ENCODE measurements at regions not wholly inside any gene's neighbourhood (a gene's known extent, or its start where the extent isn't known, plus 50 kb on each side); places are given as distances from the start of the nearest gene placed in this dataset.
"Not testable (repeated sequence)": the region's sequence is repeated elsewhere in the genome, so short reads cannot be mapped to it uniquely, and the experiment has no call there.

DNA sequence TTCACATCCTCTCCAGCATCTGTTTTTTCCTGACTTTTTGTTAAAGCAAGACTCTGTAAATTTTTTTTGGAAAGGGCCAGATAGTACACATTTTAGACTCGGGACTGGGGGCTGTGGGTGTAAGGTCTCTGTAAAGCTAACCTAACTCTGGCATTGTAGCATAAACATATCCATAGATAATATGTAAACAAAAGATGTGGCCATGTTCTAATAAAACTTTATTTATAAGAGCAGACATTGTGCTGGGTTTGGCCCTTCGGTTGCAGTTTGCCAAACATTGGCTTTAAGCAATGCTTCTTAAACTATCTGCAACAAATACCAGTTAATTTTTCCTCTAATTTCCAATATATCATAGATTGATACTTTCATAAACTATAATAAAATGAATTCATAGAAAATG is 605.2 kb downstream of the EBF1 start:
- DNase-seq (no peak), ATAC-seq (ENCODE audit: insufficient read depth, low FRiP score) (no peak)
- Histone ChIP-seq H3K4me1 (ENCODE audit: control insufficient read depth in 5 of 5, insufficient read depth in 5 of 5, low read length in 5 of 5) (peaks cover 0 to 4% (median 0%) of the 10 kb centered on the region in 5 donors), H3K27ac (ENCODE audit: low read depth in 1 of 2, low read length in 1 of 2) (no peak overlapping the region), H3K36me3 (ENCODE audit: control insufficient read depth in 4 of 4, insufficient read depth in 4 of 4, low read length in 4 of 4) (no peaks in the 10 kb centered on the region), H3K27me3 (ENCODE audit: control insufficient read depth in 3 of 3, insufficient read depth in 3 of 3, low read length in 2 of 3) (no peaks in the 10 kb centered on the region), H3K9ac (ENCODE audit: insufficient read depth in 1 of 2, low read length in 2 of 2) (no peak overlapping the region), H3K9me3 (ENCODE audit: control insufficient read depth in 4 of 4, insufficient read depth in 3 of 4, low read length in 3 of 4) (no peaks in the 10 kb centered on the region), H3K4me3 (no peak overlapping the region)
- WGBS, 2 donors: 94% methylated on average over 2 of the region's 2 CpGs
- TF ChIP-seq, protein P1, sequence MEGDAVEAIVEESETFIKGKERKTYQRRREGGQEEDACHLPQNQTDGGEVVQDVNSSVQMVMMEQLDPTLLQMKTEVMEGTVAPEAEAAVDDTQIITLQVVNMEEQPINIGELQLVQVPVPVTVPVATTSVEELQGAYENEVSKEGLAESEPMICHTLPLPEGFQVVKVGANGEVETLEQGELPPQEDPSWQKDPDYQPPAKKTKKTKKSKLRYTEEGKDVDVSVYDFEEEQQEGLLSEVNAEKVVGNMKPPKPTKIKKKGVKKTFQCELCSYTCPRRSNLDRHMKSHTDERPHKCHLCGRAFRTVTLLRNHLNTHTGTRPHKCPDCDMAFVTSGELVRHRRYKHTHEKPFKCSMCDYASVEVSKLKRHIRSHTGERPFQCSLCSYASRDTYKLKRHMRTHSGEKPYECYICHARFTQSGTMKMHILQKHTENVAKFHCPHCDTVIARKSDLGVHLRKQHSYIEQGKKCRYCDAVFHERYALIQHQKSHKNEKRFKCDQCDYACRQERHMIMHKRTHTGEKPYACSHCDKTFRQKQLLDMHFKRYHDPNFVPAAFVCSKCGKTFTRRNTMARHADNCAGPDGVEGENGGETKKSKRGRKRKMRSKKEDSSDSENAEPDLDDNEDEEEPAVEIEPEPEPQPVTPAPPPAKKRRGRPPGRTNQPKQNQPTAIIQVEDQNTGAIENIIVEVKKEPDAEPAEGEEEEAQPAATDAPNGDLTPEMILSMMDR (IDR thresholded peaks at IDR 0.05; ENCODE audit: control extremely low read depth, extremely low read depth): no peak

DNA sequence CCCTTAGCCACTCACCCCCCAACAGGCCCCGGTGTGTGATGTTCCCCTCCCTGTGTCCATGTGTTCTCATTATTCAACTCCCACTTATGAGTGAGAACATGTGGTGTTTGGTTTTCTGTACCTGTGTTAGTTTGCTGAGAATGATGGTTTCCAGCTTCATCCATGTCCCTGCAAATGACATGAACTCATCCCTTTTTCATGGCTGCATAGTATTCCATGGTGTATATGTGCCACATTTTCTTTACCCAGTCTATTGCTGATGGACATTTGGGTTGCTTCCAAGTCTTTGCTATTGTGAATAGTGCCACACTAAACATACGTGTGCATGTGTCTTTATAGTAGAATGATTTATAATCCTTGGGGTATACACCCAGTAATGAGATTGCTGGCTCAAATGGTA is 605.7 kb downstream of the EBF1 start:
- not testable (repeated sequence) for H3K9me3 ChIP-seq (ENCODE audit: control insufficient read depth in 4 of 4, insufficient read depth in 3 of 4, low read length in 3 of 4); H3K9ac ChIP-seq (ENCODE audit: insufficient read depth in 1 of 2, low read length in 2 of 2); ATAC-seq (ENCODE audit: insufficient read depth, low FRiP score); H3K27me3 ChIP-seq (ENCODE audit: control insufficient read depth in 3 of 3, insufficient read depth in 3 of 3, low read length in 2 of 3); H3K27ac ChIP-seq (ENCODE audit: low read depth in 1 of 2, low read length in 1 of 2); H3K36me3 ChIP-seq (ENCODE audit: control insufficient read depth in 4 of 4, insufficient read depth in 4 of 4, low read length in 4 of 4); DNase-seq; H3K4me3 ChIP-seq; H3K4me1 ChIP-seq (ENCODE audit: control insufficient read depth in 5 of 5, insufficient read depth in 5 of 5, low read length in 5 of 5)
- 90 to 92% methylated on average over 2 of the region's 2 CpGs for WGBS, 2 donors

DNA sequence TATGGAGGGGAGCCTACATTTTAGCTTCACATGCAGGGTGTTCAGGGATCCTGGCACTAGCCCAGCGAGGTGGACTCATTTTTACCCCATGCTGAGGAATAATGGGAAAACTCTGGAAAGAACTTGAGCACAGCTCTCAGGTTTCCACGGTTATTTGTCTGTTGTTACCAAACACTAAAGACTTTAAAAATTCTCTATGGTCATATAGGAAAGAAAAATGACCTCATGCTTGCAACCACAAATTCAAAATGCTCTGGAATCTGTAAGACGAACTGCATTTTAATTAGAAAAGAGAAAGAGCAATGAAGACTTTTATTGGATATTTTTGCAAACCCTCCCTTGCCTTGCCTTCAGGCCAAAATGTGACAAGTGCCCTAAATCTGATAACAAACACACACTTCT is 606.9 kb downstream of the EBF1 start:
- ATAC-seq (ENCODE audit: insufficient read depth, low FRiP score) (no peak), DNase-seq (no peak)
- Histone ChIP-seq H3K9me3 (ENCODE audit: control insufficient read depth in 4 of 4, insufficient read depth in 3 of 4, low read length in 3 of 4) (no peaks in the 10 kb centered on the region), H3K9ac (ENCODE audit: insufficient read depth in 1 of 2, low read length in 2 of 2) (no peak overlapping the region), H3K4me1 (ENCODE audit: control insufficient read depth in 5 of 5, insufficient read depth in 5 of 5, low read length in 5 of 5) (peaks cover 0 to 1% (median 0%) of the 10 kb centered on the region in 5 donors), H3K27ac (ENCODE audit: low read depth in 1 of 2, low read length in 1 of 2) (no peak overlapping the region), H3K27me3 (ENCODE audit: control insufficient read depth in 3 of 3, insufficient read depth in 3 of 3, low read length in 2 of 3) (no peaks in the 10 kb centered on the region), H3K36me3 (ENCODE audit: control insufficient read depth in 4 of 4, insufficient read depth in 4 of 4, low read length in 4 of 4) (no peaks in the 10 kb centered on the region), H3K4me3 (no peak overlapping the region)
- WGBS, 2 donors: 75 to 89% methylated on average over 3 of the region's 3 CpGs
- TF ChIP-seq, protein P1 (IDR thresholded peaks at IDR 0.05; ENCODE audit: control extremely low read depth, extremely low read depth): no peak

DNA sequence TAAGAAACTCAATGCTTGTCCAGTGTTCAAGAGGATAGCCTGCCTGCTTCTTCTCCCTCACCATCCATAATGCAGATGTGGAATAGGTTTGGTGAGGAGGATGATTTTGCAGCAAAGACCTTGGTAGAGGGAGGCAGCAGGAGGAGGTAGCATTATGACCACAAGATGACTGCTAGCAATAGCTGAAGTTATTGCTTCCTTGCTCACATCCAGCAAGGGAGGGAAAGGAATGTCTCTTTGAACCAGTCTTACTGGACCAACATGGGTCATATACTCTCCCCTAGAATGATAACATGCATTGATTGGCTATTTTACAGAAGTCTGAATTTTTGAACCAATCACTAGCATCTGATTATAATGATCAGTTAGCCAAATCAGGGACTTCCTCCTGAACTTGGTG is 607.6 kb downstream of the EBF1 start:
- Histone ChIP-seq H3K9ac (ENCODE audit: insufficient read depth in 1 of 2, low read length in 2 of 2) (no peak overlapping the region), H3K9me3 (ENCODE audit: control insufficient read depth in 4 of 4, insufficient read depth in 3 of 4, low read length in 3 of 4) (no peaks in the 10 kb centered on the region), H3K4me3 (no peak overlapping the region), H3K27ac (ENCODE audit: low read depth in 1 of 2, low read length in 1 of 2) (no peak overlapping the region), H3K36me3 (ENCODE audit: control insufficient read depth in 4 of 4, insufficient read depth in 4 of 4, low read length in 4 of 4) (no peaks in the 10 kb centered on the region), H3K4me1 (ENCODE audit: control insufficient read depth in 5 of 5, insufficient read depth in 5 of 5, low read length in 5 of 5) (peaks cover 0 to 3% (median 0%) of the 10 kb centered on the region in 5 donors), H3K27me3 (ENCODE audit: control insufficient read depth in 3 of 3, insufficient read depth in 3 of 3, low read length in 2 of 3) (no peaks in the 10 kb centered on the region)
- no peak for ATAC-seq (ENCODE audit: insufficient read depth, low FRiP score)
- DNase-seq: no peak
- TF ChIP-seq, protein P1 (IDR thresholded peaks at IDR 0.05; ENCODE audit: control extremely low read depth, extremely low read depth): no peak

Measured in lung (tissue), 11 donors.